K562 (cell line): ENCODE measurements at regions not wholly inside any gene's neighbourhood (a gene's known extent, or its start where the extent isn't known, plus 50 kb on each side); places are given as distances from the start of the nearest gene placed in this dataset.

Experiments used
- ATAC-seq: fragments of 200-7000 bp; cut with Tn5 transposase; 3 replicates; pipeline ENCODE4 v1.9.1; 2020; ENCODE audit warnings: moderate library complexity
- BruUV-seq: library from RNA; stranded (reverse); fragments of 400-500 nt; replicated peaks from 2 replicates; lab custom pipeline; 2021; lab: Mats Ljungman, UMichigan
- CTCF ChIA-PET: fragments of 300-600 bp; formaldehyde crosslinking; extraction: SDS; loops from one replicate; lab custom pipeline; 2021; ENCODE audit warnings: low intra/inter-chr PET ratio; lab: Yijun Ruan, JAX
- POLR2A ChIA-PET: fragments of 300-600, 350-650 bp; sonication (Branson Sonifier 250); formaldehyde crosslinking; extraction: SDS; loops from one replicate; lab custom pipeline; 2021; ENCODE audit warnings: antibody characterized with exemption, inconsistent platforms; lab: Yijun Ruan, JAX
- DNase-seq, 4 experiments: peaks; one replicate each; pipeline versions ENCODE4 v3.0.0 to v3.0.0-alpha.2; 2011 to 2018; ENCODE audit warnings: low spot score in 3 of 4, mixed read lengths in 3 of 4; ENCODE audit errors: extremely low read depth in 1 of 4
- FAIRE-seq: peaks from 2 replicates; lab custom pipeline; 2011; peaks lifted over from hg19 to GRCh38; lab: Jason Lieb, UNC
- H2AFZ ChIP-seq: 2 replicates; pipeline ENCODE4 v1.6.0; 2011; ENCODE audit warnings: low read depth, low read length, control low read depth, inconsistent platforms
- H3K27ac ChIP-seq: fragments of 200-600 bp; 3 replicates; pipeline ENCODE4 v1.8.0; 2011; ENCODE audit warnings: low read depth, mild to moderate bottlenecking, control low read depth, inconsistent platforms, low read length, moderate library complexity, mixed read lengths; ENCODE audit errors: extremely low read depth
- H3K27me3 ChIP-seq, 2 experiments: fragments of 300-600 bp in 1 of 2; 2 replicates in 1 of 2; 3 replicates in 1 of 2; pipeline versions ENCODE4 v1.6.0 to v1.8.0; 2011; ENCODE audit warnings: inconsistent platforms in 2 of 2, low read length in 2 of 2, mild to moderate bottlenecking in 1 of 2, mixed read lengths in 1 of 2, moderate library complexity in 1 of 2; ENCODE audit not compliant: control insufficient read depth in 2 of 2, insufficient read depth in 2 of 2
- H3K36me3 ChIP-seq: fragments of 300-600 bp; 3 replicates; pipeline ENCODE4 v1.8.0; 2011; ENCODE audit warnings: mild to moderate bottlenecking, low read length, inconsistent platforms; ENCODE audit not compliant: control insufficient read depth, insufficient read depth
- H3K4me1 ChIP-seq, 2 experiments: fragments of 200-600 bp in 1 of 2; replicated peaks in 1 of 2; 2 replicates in 1 of 2; 3 replicates in 1 of 2; pipeline versions ENCODE4 v1.5.1 to v1.8.0; 2011; ENCODE audit warnings: inconsistent platforms in 2 of 2, low read length in 2 of 2, mild to moderate bottlenecking in 1 of 2, mixed read lengths in 1 of 2, moderate library complexity in 1 of 2; ENCODE audit not compliant: control insufficient read depth in 2 of 2, insufficient read depth in 2 of 2
- H3K4me2 ChIP-seq: 2 replicates; pipeline ENCODE4 v1.6.1; 2011; ENCODE audit warnings: low read length, control low read depth, inconsistent platforms, mixed read lengths; ENCODE audit not compliant: insufficient read depth
- H3K4me3 ChIP-seq: fragments of 200-600 bp; sonication (generic), shearing (Covaris generic); 2 replicates; pipeline ENCODE4 v1.5.1; 2016; ENCODE audit warnings: control low read depth, inconsistent platforms
- H3K79me2 ChIP-seq: fragments of 200-600 bp; 3 replicates; pipeline ENCODE4 v1.8.0; 2011; ENCODE audit warnings: low read length, inconsistent platforms; ENCODE audit not compliant: control insufficient read depth, insufficient read depth
- H3K9ac ChIP-seq, 2 experiments: 2 replicates each; pipeline versions ENCODE4 v1.6.0 to v1.6.1; 2011; ENCODE audit warnings: low read depth in 2 of 2, low read length in 2 of 2, control low read depth in 1 of 2, inconsistent platforms in 1 of 2, mild to moderate bottlenecking in 1 of 2, mixed read lengths in 1 of 2; ENCODE audit not compliant: insufficient read depth in 1 of 2
- H3K9me1 ChIP-seq: one replicate; pipeline ENCODE4 v1.6.0; 2011; ENCODE audit warnings: inconsistent platforms, mild to moderate bottlenecking, low read length, moderate library complexity; ENCODE audit not compliant: control insufficient read depth, insufficient read depth
- H3K9me3 ChIP-seq: replicated peaks from 2 replicates; pipeline ENCODE4 v1.5.1; 2011; ENCODE audit warnings: low read depth, low read length, inconsistent platforms; ENCODE audit not compliant: control insufficient read depth, insufficient read depth
- H4K20me1 ChIP-seq: replicated peaks from 2 replicates; pipeline ENCODE4 v1.6.1; 2011; ENCODE audit warnings: low read length, inconsistent platforms, mixed read lengths; ENCODE audit not compliant: control insufficient read depth, insufficient read depth
- ATF3 ChIP-seq, 2 experiments: fragments of 450-650 bp in 1 of 2; sonication (generic) in 1 of 2; formaldehyde crosslinking in 1 of 2; IDR thresholded peaks in 1 of 2; conservative IDR thresholded peaks in 1 of 2; 2 replicates each; pipeline versions ENCODE4 v1.6.1 to v1.8.1; 2016 to 2023; ENCODE audit warnings: mild to moderate bottlenecking in 2 of 2, moderate library complexity in 2 of 2, inconsistent platforms in 1 of 2, missing genetic modification reagents in 1 of 2
- CEBPB ChIP-seq: fragments of 450-650 bp; IDR thresholded peaks from 2 replicates; pipeline ENCODE4 v1.6.1; 2016; ENCODE audit warnings: missing genetic modification characterization, missing compliant biosample characterization
- NELFE ChIP-seq: IDR thresholded peaks from 2 replicates; pipeline ENCODE4 v1.6.1; 2011; ENCODE audit warnings: mild to moderate bottlenecking; ENCODE audit not compliant: insufficient read depth, insufficient read length
- RBM22 ChIP-seq: fragments of 200-400 bp; formaldehyde crosslinking; IDR thresholded peaks from 2 replicates; pipeline ENCODE4 v1.6.1; 2018; ENCODE audit warnings: low read length, low read depth; ENCODE audit not compliant: poor library complexity, severe bottlenecking
- RBM39 ChIP-seq: fragments of 200-400 bp; formaldehyde crosslinking; optimal IDR thresholded peaks from 2 replicates; pipeline ENCODE3; 2018; ENCODE audit warnings: low read depth, low read length
- WGBS: fragments of 100-300 bp; shearing (Covaris generic); methylation state at CpG from one replicate; pipeline ENCODE4 v1.1.6; 2016; ENCODE audit warnings: low coverage, mixed read lengths; ENCODE audit not compliant: insufficient coverage; ENCODE audit errors: missing lambda C conversion rate; 5-methylcytosine and 5-hydroxymethylcytosine counted together
- in situ Hi-C: fragments of 300-500 bp; cut with MboI; formaldehyde crosslinking; loops from 4 replicates; pipeline ENCODE4 v1.15.0; 2018; ENCODE audit warnings: inconsistent platforms, mixed read lengths
- intact Hi-C: fragments of 100-400 bp; cut with micrococcal nuclease; formaldehyde crosslinking; loops from 2 replicates; pipeline ENCODE4 v1.14.2; 2022

DNA sequence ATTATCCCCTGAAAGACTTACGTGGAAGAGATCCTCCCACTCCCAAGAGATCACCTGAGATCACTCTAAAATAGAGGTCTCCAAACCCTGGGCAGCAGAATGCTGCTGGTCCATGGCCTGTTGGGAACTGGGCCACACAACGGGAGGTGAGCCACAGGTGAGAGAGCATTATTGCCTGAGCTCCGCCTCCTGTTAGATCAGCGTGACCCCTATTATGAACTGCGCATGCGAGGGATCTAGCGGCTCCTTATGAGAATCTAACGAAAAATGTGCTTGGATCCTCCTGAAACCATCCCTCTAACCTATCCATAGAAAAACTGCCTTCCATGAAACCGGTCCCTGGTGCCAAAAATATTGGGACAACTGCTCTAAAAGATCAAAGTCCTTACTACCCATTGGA is 1057.4 kb downstream of the EPHA7 start:
- Histone ChIP-seq H3K36me3 (no peaks in the 10 kb centered on the region), H3K9me3 (no peaks in the 10 kb centered on the region), H3K9ac (no peak overlapping the region), H4K20me1 (no peaks in the 10 kb centered on the region), H3K4me2 (no peak overlapping the region), H3K9me1 (no peaks in the 10 kb centered on the region), H3K79me2 (no peaks in the 10 kb centered on the region), H3K27ac (no peak overlapping the region), H3K4me3 (no peak overlapping the region), H3K4me1 (no peaks in the 10 kb centered on the region), H3K27me3 (no peaks in the 10 kb centered on the region), H2AFZ (no peak overlapping the region)
- TF ChIP-seq CEBPB (tag) (no peak), NELFE (no peak), RBM39 (no peak), RBM22 (no peak), ATF3 (IDR thresholded peaks at IDR 0.05) (no peak), ATF3 (CRISPR knock-in tag; conservative IDR thresholded peaks at IDR 0.05) (no peak)
- ChIA-PET POLR2A (no interaction called here), CTCF (no interaction called here)
- FAIRE-seq (no peak), ATAC-seq (no peak), DNase-seq (no peak)
- intact Hi-C loops (no loop called here), in situ Hi-C loops (no loop called here)
- 2% methylated on average over 9 of the region's 9 CpGs for WGBS
- BruUV-seq = no TSS peak
